GM21447 (cell line): ENCODE measurements at regions not wholly inside any gene's neighbourhood (a gene's known extent, or its start where the extent isn't known, plus 50 kb on each side); places are given as distances from the start of the nearest gene placed in this dataset.

Experiments used
- ATAC-seq: cut with Tn5 transposase; IDR thresholded peaks from one replicate; pipeline ENCODE4 v1.9.1; 2021; ENCODE audit not compliant: unreplicated experiment

DNA sequence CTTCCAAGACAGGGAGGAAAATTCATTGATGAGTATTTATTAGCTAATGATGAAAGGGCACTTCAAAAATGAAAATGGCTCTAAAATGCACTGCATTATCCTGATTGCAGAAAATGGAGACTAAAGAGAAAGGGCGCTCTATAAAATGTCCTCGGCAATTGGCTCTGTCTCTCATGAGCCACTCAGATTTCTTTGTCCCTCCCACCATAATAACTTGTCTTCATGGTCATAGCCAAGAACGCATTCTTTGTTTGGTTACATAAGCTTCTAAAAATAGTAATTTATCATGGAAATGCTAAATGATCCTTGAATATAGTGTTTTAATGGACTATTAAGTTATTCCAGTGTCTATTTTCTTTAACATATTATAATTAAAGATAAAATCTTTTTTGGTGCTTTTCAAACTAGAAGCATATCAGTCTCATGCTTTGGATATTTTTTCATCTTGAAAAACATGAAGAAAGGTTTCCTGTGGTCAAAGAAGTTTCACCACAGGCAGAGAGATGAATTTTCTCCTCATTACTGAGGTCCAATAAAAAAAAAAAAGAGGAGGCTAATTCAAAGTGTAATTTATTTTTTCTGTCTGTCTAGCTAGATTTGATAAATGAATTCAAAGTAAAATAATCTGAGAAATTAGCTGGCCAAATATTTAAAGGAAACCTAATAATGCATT is 238.1 kb upstream of the BLID start:
- no peak for ATAC-seq

DNA sequence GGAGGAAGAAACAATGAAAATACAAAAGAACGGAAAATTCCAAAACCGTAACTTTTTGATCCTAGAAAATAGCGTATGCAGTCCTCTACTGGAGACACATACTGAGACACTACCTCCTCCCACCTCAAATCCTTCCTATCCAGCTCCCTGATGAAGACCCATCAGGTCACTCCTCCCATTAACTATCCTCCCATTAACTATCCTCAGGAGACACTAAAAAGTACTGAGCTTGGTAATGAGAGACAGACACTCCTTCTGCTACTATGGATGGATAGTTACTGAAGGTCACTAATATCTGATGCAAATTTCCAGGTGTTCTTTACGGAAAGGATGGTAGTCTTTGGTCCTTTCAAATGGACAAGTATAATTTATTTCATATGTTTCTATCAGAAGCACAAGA is 237.5 kb upstream of the BLID start:
- ATAC-seq, result no peak

DNA sequence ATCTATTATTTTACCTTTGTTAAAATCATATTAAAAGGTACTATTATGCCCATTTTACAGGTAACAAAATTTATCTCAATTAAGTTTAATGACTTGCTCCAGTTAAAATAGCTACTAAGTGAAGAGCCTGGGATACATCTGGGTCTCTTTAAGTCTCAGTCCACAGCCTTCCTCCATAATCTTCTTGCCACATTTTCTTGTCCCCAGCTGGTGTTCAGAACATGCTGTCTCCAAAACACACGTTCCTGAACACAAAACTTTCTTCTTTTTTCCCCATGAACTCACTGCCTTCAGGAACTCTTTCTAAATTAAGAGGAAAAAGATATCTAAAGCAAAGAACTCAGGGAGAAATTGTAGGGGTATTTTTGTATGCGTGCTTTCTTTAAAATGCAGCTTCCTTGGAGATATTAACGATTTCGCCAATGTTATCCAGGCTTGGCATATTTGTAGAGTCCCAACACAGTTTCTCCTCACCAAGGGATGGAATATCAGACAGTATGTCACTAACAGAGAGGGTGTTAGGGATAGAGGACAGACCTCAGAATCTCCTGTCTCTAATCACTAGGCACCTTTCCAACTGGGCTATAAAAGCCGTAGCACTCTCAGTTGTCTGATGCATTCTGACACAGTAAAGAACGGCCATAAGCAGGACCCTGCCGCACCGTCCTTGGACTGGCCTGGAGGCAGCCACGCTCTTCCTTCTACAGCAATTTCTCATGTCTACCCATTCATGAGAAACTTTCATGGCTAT is 232.8 kb upstream of the BLID start:
- no peak for ATAC-seq

DNA sequence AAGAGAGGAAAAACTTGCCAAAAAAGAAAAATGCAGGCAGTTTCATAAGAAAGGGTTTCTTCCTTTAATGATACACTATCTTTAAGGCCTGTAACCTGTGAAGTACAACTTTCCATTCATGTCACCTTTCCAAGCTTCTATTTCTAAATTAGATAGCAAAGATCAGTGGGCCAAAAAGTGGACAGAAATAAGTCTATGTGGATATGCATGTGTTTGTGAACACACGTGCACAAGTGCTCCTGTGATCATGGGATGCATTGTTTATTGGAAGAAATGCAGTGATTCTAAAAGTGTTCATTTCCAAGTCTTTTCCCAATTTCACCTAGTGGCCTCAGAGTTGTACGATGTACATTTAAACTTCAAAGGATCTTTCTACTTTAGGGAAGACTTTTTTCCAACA is 230.0 kb upstream of the BLID start:
- ATAC-seq, result no peak

DNA sequence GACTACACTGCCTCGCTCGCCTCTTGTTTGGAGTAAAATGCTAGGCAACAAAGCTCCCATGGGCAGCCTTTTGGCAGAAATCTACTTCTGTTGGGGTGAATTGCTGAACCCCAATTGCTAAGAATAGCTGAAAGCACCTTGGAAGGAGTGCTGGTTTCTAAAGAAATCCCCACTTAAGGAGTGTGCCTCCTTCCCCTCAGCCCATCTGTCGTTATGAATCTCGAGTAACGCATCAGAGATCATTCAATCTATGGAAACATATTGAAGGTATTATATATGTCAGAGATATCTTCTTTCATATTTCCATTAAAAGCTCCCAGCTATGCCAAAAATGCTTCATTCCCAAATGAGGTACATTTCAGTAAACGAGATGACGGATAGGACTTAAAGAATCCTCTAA is 229.6 kb upstream of the BLID start:
- ATAC-seq, result no peak

DNA sequence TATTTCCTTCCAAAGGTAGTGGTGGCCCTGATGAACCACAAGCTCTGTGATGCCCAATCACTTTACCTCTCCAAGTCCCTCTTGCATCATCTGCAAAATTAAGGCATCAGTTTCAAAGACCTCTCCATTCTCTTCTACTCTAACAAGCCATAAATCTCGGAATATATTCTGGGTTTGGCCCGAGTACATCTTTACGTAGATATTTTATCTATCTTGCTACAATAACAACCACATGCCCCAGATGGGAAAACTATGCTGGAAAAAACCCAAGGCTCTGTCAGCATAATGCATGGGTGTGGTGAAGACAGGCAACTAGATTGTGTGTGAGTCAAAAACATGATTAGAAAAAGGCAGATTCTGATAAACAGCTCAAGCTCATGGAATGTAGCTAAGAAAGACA is 228.2 kb upstream of the BLID start:
- ATAC-seq, result no peak

DNA sequence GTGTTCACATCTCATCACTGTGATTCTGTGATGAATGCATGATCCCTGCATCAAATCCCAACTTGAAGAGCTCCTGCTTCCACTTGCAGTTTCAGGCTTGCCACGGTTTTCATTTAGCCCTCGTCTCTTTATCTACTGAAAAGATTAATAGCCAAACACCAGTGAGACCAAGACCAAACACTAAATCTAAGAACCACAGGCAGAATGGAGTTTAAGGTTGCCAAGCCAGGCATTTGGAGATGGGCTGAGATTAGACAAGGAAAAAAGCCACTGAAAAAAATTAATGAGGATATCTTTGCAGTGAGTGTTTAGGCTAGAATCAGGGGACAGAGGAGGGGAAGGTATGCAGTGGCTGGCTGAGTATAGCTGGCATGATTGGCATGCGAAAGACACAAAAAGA is 227.2 kb upstream of the BLID start:
- ATAC-seq, result no peak

DNA sequence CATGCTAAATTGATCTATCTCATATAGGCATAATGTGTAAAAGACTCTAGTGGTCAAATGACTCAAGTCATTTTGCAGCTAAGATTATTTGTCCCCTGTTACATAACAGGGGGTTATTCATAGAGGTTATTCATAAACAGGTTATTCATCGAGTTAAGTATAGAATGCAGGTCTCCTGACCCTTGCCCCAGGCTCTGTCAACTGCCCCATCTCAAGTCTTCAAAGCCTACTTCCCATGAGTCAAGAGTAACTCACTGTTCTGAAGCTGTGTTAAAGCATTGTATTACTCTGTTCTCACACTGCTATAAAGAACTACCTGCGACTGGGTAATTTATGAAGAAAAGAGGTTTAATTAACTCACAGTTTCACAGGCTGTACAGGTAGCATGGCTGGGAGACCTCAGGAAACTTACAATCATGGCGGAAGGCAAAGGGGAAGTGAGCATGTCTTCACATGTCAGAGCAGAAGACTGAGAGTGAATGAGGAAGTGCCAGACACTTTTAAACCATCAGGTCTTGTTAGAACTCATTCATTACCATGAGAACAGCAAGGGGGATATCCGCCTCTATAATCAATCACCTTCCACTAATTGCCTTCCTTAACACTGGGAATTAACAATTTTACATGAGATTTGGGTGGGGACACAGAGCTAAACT is 226.2 kb upstream of the BLID start:
- ATAC-seq, result no peak

DNA sequence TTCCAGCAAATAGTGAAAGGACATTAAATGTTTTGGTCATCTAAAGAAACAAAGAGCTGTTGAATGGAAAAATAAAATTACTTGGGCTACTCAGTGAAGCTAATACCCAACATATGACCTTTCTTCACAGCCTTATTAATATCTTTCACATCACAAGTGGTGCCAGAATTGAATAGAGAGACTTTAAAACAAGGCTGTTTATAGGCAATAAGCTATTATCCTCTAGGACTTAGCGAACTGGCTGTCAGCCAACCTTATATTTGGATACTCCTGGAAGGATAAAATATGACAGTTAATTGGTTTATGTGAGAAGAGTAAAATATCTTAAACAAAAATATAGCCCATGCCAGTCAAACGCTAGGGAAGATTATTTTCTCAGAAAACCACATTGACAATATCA is 225.5 kb upstream of the BLID start:
- no peak for ATAC-seq

DNA sequence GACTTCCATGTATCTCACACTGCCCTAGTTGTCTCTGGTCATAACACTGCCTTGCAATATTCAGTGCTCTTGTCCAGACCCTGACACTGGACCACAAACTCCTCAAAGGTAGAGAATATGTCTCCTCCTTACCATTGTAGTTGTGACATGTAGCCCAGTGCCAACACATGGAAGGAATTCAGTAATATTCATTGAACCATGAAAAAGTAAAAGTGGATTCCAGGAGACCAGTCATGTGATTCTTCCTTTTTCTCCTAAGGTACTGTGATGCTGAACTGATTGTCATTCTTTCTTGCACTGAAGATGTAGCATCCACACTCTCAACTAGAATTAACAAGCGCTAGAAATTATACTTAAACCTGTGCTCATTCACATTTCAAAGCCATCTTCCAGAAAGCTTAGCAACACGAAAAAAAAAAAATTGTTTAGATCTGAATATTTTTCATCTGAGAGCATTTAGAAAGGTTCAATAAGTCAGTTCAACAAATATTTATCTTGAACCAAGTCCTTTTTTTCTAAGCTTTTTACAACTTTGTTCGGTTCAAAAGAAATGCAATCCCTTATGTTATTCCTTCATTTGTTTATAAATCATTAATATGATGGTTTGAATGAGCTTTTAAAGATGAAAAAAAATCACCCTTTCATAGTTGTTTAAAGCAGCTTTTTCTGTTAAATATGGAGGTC is 224.7 kb upstream of the BLID start:
- ATAC-seq, result no peak

DNA sequence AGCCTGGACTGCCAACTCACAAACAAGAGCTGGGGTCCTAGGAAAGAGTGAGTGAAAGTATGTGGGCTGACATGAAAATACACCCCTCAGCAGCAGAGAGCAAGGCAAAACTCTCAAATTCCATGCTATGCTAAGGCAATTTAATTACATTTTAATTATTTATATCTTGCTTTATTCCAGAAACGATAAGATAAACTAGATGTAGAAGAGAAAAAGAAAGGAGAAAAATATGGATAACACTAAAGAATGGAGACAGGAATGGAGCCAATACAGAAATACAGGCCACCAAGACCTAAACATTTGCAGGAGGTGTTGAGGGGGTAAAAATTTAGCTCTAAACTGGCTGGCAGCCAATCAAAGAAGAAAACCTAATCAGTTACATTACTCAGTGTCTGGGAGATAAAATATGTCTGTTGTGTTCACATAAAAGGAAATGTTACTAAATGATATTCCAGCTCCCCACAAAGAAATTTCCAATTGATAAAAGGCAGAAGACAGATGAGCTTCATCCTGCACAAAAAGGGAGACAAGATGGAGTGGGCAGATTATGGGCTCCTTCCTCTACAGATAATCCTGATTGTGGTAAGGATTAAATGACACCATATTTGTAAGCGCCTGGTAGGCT is 223.5 kb upstream of the BLID start:
- ATAC-seq, result no peak

DNA sequence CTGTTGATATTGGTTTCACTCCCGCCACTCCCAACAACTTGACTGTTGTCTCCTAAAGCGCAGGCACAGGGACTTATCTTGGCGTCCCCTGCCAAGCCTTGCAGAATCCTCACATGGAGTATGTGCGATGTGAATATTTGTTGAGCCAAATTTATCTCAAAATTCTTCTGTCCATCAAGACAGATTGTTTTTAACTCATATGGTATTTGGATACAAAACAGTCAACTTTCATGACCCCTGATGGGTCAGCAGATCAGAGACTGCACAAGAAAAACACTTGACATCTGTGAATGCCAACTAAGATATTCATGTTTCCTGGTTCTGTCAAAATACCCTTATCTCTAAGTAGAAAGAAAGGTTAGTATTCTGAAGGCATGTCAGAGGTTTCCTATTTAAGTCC is 221.7 kb upstream of the BLID start:
- ATAC-seq, result no peak

DNA sequence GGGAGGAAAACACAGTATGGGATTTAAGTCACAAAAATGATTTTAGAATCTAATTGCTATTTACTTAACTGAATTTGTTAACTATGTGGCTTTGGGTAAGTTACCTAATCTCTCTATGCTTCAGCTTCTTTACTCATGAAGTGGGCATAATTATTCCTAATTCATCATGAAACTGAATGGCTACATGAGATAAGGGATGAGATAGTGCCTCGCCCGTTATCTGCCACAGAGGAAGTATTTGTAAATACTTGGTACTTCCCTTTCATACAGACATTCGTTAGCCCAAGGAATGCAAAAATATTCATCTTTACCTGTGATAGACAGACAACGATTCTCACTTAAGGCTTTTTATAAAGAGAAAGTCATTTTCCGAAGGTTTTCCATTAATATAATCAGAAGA is 221.2 kb upstream of the BLID start:
- no peak for ATAC-seq

DNA sequence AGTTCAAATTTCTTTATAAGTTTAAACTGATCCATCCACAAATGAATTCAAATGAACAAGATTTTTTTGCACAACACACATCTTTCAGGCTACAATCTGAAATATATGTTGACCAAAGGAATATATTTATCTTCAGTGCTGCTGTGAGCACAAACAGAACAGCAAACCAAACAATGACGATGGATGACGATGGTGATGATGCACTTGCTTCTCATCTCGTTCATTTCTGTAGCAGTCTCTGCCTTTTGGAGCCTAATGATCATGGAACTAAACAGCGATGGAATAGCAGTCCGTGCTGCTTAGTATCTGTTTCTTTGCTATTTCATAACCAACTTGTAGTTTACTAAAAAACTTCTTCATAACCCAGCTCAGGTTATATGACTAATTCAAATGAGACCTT is 220.7 kb upstream of the BLID start:
- ATAC-seq, result no peak

DNA sequence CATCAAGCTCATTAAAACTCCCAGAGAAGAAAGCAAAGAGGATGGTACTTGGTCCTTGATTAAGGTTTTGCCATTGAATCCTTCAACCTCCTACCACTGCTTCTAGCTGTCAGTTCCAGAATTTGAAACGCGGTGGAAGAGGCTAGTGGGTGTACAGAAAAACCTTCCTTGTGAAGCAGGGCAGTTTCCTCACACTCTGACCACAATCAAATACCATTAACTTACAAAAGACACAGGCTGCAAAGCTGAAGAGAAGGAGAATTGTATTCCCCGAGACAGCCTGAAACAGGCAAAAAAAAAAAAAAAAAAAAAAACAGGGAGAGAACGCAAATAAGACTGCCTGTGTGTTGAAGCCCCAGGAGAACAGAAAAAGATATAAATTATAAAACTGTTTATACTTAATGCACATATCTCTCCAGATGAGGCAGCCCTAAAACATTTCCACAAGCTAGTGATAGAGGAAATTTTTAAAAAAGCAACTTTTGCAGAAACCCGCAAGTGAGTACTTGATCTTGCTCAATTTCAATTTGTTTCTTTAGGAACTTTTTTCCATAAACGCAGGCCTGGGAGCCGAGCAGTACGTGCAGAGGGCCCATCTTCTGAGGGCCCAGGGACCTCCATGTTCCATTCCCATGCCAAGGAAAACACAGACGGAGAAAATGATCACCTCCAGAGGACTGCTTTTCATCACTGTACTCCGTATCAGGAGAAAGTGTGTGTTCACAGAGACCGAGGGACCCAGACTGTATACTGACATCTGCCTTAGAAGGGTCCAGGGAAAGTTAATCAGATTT is 218.7 kb upstream of the BLID start:
- no peak for ATAC-seq

DNA sequence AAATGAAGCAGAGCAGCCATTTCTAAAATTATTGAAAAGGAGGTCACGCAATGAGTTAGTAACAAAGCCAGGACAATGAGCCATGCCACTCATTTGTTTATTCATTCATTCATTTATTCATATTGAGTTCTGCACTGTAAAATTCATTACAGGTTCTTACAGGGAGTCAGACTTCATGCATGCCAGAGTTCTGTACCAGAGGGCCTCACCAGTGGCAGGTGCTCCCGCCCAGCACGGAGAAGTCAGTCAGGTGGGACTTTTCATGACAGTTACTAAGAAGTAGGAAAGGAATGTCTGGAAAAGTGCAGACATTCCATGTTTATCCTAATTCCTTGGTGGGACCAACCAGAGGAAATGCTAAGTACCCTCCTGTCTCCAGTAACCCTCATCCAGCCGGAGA is 217.5 kb upstream of the BLID start:
- ATAC-seq, result no peak

DNA sequence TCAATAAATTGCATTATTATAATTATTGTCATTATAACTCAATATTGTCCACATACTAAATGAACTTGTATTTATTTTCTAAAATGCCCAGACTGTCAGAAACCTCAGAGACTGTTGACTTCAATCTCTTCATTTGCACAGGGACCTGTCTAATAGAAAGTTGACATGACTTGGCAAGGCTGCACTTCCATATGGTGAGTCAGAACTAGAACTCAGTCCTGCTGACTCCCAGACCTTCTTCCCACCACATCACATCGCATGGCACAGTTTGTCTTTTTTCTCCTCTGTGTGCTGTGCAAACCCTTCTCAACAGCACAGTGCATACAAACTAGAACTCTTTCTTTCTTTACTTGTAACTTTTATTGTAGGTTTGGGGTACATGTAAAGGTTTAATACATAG is 215.1 kb upstream of the BLID start:
- ATAC-seq, result no peak

DNA sequence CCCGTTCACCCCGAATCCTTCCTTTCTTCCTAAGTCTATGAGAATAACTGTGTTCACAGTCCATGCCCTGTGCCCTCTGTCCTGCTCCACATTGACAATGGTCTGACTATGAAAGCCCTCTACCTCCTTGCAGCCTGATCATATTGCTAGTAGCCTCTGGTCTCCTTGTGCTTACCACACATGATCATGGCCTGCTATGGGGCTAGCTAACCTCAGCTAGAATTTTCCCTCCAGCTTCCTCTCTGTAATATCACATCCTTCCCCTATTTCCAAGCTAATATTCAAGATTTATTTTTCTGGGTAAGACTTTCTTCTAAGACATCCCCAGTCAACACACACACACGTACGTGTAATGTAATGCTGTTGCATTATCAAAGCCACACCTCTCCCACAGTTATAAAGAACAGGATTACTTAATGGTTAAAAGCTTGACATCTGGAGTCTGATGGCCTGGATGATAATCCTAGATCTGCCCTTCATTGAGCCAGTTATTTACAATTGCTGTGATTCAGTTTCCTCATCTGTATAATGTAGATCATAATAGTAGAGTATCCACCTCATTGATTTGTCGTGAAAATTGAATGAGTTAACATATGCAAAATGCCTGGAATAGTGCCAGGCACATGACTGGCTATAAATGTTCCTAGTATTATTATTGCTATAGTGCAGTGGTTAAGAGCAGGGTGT is 214.4 kb upstream of the BLID start:
- no peak for ATAC-seq

DNA sequence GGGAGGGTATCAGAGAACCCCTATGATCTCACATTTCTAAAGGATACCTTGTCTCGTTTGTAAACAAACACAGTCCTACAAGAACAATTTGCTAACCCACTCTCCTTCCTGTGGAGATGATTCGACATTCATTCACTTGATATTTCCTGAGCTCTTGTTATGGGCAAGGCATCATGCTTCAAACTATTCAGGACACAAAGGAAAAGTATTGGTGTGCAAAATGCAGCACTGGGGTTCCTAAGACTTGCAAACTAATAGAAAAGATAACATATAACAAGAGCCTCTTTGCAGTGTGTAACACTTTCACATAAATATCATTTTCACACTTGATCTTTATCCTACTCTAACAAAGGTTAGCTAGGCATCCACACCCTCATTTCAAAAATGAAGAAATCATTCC is 211.5 kb upstream of the BLID start:
- no peak for ATAC-seq
